ENCODE measurements at regions not wholly inside any gene's neighbourhood (a gene's known extent, or its start where the extent isn't known, plus 50 kb on each side); places are given as distances from the start of the nearest gene placed in this dataset.

GRCh38 chr15:93527374-93528050 is 438.5 kb upstream of the RGMA start:
- intact Hi-C loops (cut with DNase I), result no loop called here
- Histone ChIP-seq H3K27me3 (no peaks in the 10 kb centered on the region), H3K4me1 (peaks cover 0 to 11% (median 0%) of the 10 kb centered on the region in 3 donors), H3K27ac (no peak overlapping the region), H3K9me3 (no peaks in the 10 kb centered on the region), H3K4me3 (no peak overlapping the region), H3K36me3 (no peaks in the 10 kb centered on the region)
- WGBS, 2 donors, result 70 to 75% methylated on average over 5 of the region's 5 CpGs
- DNase-seq, result no peak
- TF ChIP-seq POLR2A (IDR thresholded peaks at IDR 0.05), result no peak
- TF ChIP-seq, protein P1, sequence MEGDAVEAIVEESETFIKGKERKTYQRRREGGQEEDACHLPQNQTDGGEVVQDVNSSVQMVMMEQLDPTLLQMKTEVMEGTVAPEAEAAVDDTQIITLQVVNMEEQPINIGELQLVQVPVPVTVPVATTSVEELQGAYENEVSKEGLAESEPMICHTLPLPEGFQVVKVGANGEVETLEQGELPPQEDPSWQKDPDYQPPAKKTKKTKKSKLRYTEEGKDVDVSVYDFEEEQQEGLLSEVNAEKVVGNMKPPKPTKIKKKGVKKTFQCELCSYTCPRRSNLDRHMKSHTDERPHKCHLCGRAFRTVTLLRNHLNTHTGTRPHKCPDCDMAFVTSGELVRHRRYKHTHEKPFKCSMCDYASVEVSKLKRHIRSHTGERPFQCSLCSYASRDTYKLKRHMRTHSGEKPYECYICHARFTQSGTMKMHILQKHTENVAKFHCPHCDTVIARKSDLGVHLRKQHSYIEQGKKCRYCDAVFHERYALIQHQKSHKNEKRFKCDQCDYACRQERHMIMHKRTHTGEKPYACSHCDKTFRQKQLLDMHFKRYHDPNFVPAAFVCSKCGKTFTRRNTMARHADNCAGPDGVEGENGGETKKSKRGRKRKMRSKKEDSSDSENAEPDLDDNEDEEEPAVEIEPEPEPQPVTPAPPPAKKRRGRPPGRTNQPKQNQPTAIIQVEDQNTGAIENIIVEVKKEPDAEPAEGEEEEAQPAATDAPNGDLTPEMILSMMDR (IDR thresholded peaks at IDR 0.05), result no peak

DNA sequence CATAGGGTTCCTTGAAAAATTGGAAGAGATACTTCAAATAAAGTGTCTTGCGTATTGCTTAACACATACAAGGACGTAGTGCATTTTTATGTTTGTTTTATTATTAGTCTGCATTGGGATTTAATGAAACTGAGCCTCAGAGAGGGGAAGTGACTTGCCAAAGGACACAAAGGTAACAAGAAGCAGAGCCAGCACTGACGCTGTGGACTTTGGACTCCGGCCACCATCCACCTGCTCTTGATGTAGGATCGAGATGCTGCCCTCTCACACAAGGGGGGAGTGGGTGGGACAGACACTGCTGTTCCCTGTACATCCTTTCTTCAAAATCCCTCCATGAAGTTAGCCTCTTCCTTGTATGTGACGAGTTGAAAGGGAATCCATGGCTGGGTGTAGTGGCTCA is 435.4 kb upstream of the RGMA start:
- intact Hi-C loops (cut with DNase I), result no loop called here
- H3K36me3 ChIP-seq, result no peaks in the 10 kb centered on the region
- H3K27ac ChIP-seq, result no peak overlapping the region
- no peaks in the 10 kb centered on the region for H3K27me3 ChIP-seq
- TF ChIP-seq, protein P1 (IDR thresholded peaks at IDR 0.05), result no peak
- no peaks in the 10 kb centered on the region for H3K9me3 ChIP-seq
- H3K4me3 ChIP-seq, result no peak overlapping the region
- H3K4me1 ChIP-seq, result peaks cover 0 to 11% (median 0%) of the 10 kb centered on the region in 3 donors
- WGBS, 2 donors, result 76 to 83% methylated on average over 6 of the region's 6 CpGs
- no peak for DNase-seq

GRCh38 chr15:93523481-93523880 is 434.5 kb upstream of the RGMA start:
- H3K27me3 ChIP-seq, result no peaks in the 10 kb centered on the region
- intact Hi-C loops (cut with DNase I), result no loop called here
- H3K4me3 ChIP-seq, result no peak overlapping the region
- H3K36me3 ChIP-seq, result no peaks in the 10 kb centered on the region
- H3K4me1 ChIP-seq, result peaks cover 0 to 11% (median 0%) of the 10 kb centered on the region in 3 donors
- no peak for DNase-seq
- 53 to 83% methylated on average over 7 of the region's 7 CpGs for WGBS, 2 donors
- H3K27ac ChIP-seq, result no peak overlapping the region
- TF ChIP-seq, protein P1 (IDR thresholded peaks at IDR 0.05), result no peak
- no peak for TF ChIP-seq POLR2A (IDR thresholded peaks at IDR 0.05)
- H3K9me3 ChIP-seq, result no peaks in the 10 kb centered on the region

DNA sequence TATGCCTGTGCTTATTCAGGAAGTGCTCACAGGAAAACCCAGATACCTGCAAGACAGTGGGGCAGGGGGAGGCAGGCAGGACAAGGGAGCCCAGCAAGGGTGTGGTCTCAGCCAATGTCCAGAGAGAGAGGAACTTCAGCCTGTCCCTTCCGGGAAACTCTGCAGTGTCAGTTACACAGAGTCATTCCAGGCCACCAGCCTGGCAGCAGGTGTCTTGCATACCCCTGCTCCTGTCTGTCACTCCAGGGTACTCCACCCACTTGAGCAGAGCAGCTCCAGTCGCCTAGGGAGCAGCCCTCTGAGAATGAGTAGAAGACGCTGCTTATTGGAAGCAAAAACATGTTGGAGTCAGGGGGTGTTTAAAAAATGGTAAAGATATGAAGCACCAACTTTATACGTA is 431.2 kb upstream of the RGMA start:
- H3K9me3 ChIP-seq, result no peaks in the 10 kb centered on the region
- no peak for DNase-seq
- no peak for TF ChIP-seq POLR2A (IDR thresholded peaks at IDR 0.05)
- TF ChIP-seq, protein P1 (IDR thresholded peaks at IDR 0.05), result no peak
- H3K4me3 ChIP-seq, result no peak overlapping the region
- intact Hi-C loops (cut with DNase I), result no loop called here
- H3K27me3 ChIP-seq, result no peaks in the 10 kb centered on the region
- H3K4me1 ChIP-seq, result peaks cover 0 to 17% (median 0%) of the 10 kb centered on the region in 3 donors
- 81 to 86% methylated on average over 4 of the region's 4 CpGs for WGBS, 2 donors
- no peak overlapping the region for H3K27ac ChIP-seq
- H3K36me3 ChIP-seq, result no peaks in the 10 kb centered on the region

DNA sequence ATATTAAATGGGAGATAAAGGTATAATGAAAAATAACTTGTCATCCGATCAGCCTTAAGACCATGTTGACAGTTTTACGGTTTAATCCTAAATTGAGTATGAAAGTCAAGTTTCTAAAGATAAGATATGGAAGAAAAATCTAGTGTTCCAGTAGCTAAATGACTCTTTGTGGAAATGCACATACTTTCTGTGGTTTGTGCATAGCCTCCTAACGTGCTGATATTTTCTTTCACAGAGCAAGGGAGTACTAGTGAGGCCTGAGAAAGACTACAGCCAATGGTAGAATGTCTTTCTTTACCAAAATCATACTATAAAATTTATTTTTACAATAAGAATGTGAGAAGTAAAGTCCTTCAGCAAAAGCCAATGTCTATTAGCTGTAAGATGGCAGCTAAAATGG is 430.6 kb upstream of the RGMA start:
- no peak overlapping the region for H3K4me3 ChIP-seq
- no peak overlapping the region for H3K27ac ChIP-seq
- no peaks in the 10 kb centered on the region for H3K9me3 ChIP-seq
- DNase-seq, result no peak
- no peaks in the 10 kb centered on the region for H3K27me3 ChIP-seq
- 76 to 80% methylated on average over 3 of the region's 3 CpGs for WGBS, 2 donors
- intact Hi-C loops (cut with DNase I), result no loop called here
- no peaks in the 10 kb centered on the region for H3K36me3 ChIP-seq
- peaks cover 0 to 14% (median 0%) of the 10 kb centered on the region in 3 donors for H3K4me1 ChIP-seq
- TF ChIP-seq, protein P1 (IDR thresholded peaks at IDR 0.05), result no peak
- no peak for TF ChIP-seq POLR2A (IDR thresholded peaks at IDR 0.05)
